ENCODE measurements at regions not wholly inside any gene's neighbourhood (a gene's known extent, or its start where the extent isn't known, plus 50 kb on each side); places are given as distances from the start of the nearest gene placed in this dataset.

- Histone ChIP-seq H3K4me3 (ENCODE audit: low read depth in 1 of 3, low read length in 3 of 3) (no peak overlapping the region), H3K27ac (ENCODE audit: low read depth in 1 of 2, low read length in 2 of 2) (no peak overlapping the region), H3K4me1 (ENCODE audit: control insufficient read depth in 4 of 4, insufficient read depth in 4 of 4, low read length in 3 of 4) (peaks cover 0 to 6% (median under 1%) of the 10 kb centered on the region in 4 donors), H3K9ac (ENCODE audit: low read depth in 1 of 2, low read length in 2 of 2) (no peak overlapping the region), H3K9me3 (ENCODE audit: control insufficient read depth in 4 of 4, low read length in 3 of 4) (no peaks in the 10 kb centered on the region), H3K36me3 (ENCODE audit: control insufficient read depth in 4 of 4, insufficient read depth in 3 of 4, low read depth in 1 of 4, low read length in 3 of 4) (no peaks in the 10 kb centered on the region), H3K27me3 (ENCODE audit: control insufficient read depth in 4 of 4, insufficient read depth in 4 of 4, low read length in 3 of 4) (no peaks in the 10 kb centered on the region)
- 87% methylated on average over 5 of the region's 5 CpGs for WGBS
- TF ChIP-seq FOXA2 (IDR thresholded peaks at IDR 0.05), result no peak
- no peak for TF ChIP-seq EGR1 (IDR thresholded peaks at IDR 0.05; ENCODE audit: low read depth in 2 of 2)
- TF ChIP-seq HNF4G (IDR thresholded peaks at IDR 0.05), result no peak
- no peak for DNase-seq (ENCODE audit: low spot score)
These were observed 127.9 kb downstream of the PTCSC3 start for GRCh38 chr14:36048667-36049066.

- Histone ChIP-seq H3K9me3 (ENCODE audit: control insufficient read depth in 4 of 4, low read length in 3 of 4) (no peaks in the 10 kb centered on the region), H3K9ac (ENCODE audit: low read depth in 1 of 2, low read length in 2 of 2) (no peak overlapping the region), H3K4me1 (ENCODE audit: control insufficient read depth in 4 of 4, insufficient read depth in 4 of 4, low read length in 3 of 4) (no peaks in the 10 kb centered on the region), H3K36me3 (ENCODE audit: control insufficient read depth in 4 of 4, insufficient read depth in 3 of 4, low read depth in 1 of 4, low read length in 3 of 4) (no peaks in the 10 kb centered on the region), H3K27ac (ENCODE audit: low read depth in 1 of 2, low read length in 2 of 2) (no peak overlapping the region), H3K4me3 (ENCODE audit: low read depth in 1 of 3, low read length in 3 of 3) (no peak overlapping the region), H3K27me3 (ENCODE audit: control insufficient read depth in 4 of 4, insufficient read depth in 4 of 4, low read length in 3 of 4) (no peaks in the 10 kb centered on the region)
- DNase-seq (ENCODE audit: low spot score), result no peak
- 89% methylated on average over 4 of the region's 4 CpGs for WGBS
- no peak for TF ChIP-seq EGR1 (IDR thresholded peaks at IDR 0.05; ENCODE audit: low read depth in 2 of 2)
- no peak for TF ChIP-seq REST (IDR thresholded peaks at IDR 0.05)
- no peak for TF ChIP-seq HNF4G (IDR thresholded peaks at IDR 0.05)
- no peak for TF ChIP-seq ZBTB33 (IDR thresholded peaks at IDR 0.05)
- TF ChIP-seq TAF1 (conservative IDR thresholded peaks at IDR 0.05), result no peak
- no peak for TF ChIP-seq RXRA (IDR thresholded peaks at IDR 0.05)
- no peak for TF ChIP-seq NR2F2 (IDR thresholded peaks at IDR 0.05)
- TF ChIP-seq FOXA1 (IDR thresholded peaks at IDR 0.05), result no peak
- TF ChIP-seq FOXA2 (IDR thresholded peaks at IDR 0.05), result no peak
These were observed 128.6 kb downstream of the PTCSC3 start for GRCh38 chr14:36047912-36048311.

- WGBS, result 91% methylated on average over 2 of the region's 2 CpGs
- DNase-seq (ENCODE audit: low spot score), result no peak
- H3K27ac ChIP-seq (ENCODE audit: low read depth in 1 of 2, low read length in 2 of 2), result no peak overlapping the region
These were observed 140.8 kb downstream of the PTCSC3 start for GRCh38 chr14:36035675-36036074.

More at GRCh38 chr14:36035675-36036074, 140.8 kb downstream of the PTCSC3 start:
- Histone ChIP-seq H3K36me3 (ENCODE audit: control insufficient read depth in 4 of 4, insufficient read depth in 3 of 4, low read depth in 1 of 4, low read length in 3 of 4) (no peaks in the 10 kb centered on the region), H3K27me3 (ENCODE audit: control insufficient read depth in 4 of 4, insufficient read depth in 4 of 4, low read length in 3 of 4) (no peaks in the 10 kb centered on the region), H3K4me1 (ENCODE audit: control insufficient read depth in 4 of 4, insufficient read depth in 4 of 4, low read length in 3 of 4) (no peaks in the 10 kb centered on the region), H3K9me3 (ENCODE audit: control insufficient read depth in 4 of 4, low read length in 3 of 4) (no peaks in the 10 kb centered on the region), H3K9ac (ENCODE audit: low read depth in 1 of 2, low read length in 2 of 2) (no peak overlapping the region), H3K4me3 (ENCODE audit: low read depth in 1 of 3, low read length in 3 of 3) (no peak overlapping the region)
- TF ChIP-seq HNF4G (IDR thresholded peaks at IDR 0.05) (no peak), RAD21 (IDR thresholded peaks at IDR 0.05) (no peak), GABPA (IDR thresholded peaks at IDR 0.05 in 1 of 2, conservative IDR thresholded peaks at IDR 0.05 in 1 of 2) (no peak), FOXA2 (IDR thresholded peaks at IDR 0.05) (no peak)
